NCI-H2029 (cell line): ENCODE measurements at regions not wholly inside any gene's neighbourhood (a gene's known extent, or its start where the extent isn't known, plus 50 kb on each side); places are given as distances from the start of the nearest gene placed in this dataset.

Source experiments
- DNase-seq: peaks from one replicate; lab custom pipeline; 2025; lab: John Stamatoyannopoulos, UW

GRCh38 chr22:27453725-27454124 lies 347.8 kb downstream of the MN1 start:
- no peak for DNase-seq

DNA sequence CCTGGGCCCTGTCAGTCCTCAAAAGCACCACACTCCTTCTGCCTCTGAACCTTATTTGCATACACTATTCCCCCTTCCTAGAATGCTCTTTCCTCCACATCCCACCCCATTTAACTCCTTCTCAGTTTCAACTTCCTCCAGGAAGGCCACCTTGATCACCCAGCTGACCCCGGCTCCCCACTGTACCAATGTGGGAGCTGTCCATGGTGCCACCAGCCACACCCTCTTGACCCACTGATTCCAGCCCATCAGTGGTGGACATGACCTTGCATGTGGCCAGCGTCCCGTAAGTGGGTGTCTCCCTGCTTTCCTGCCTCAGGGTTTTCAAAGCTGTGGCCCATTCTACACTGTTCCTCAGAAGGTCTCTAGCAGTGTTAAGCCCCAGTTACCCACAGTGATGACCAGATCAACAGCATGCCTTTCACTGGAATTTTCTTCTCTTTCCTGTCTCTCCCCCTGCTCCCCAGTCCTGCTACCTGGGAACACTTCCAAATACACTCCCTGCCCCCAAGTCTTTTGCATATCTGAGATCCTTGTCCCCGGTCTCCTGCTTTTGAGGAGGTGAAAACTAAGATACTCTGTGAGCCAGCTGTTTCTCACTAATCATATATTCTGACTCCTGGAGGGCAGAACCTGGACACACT lies 346.6 kb downstream of the MN1 start:
- DNase-seq: no peak

GRCh38 chr22:27455526-27455925 lies 346.0 kb downstream of the MN1 start:
- DNase-seq: no peak

GRCh38 chr22:27456696-27457503 lies 344.7 kb downstream of the MN1 start:
- DNase-seq: no peak

DNA sequence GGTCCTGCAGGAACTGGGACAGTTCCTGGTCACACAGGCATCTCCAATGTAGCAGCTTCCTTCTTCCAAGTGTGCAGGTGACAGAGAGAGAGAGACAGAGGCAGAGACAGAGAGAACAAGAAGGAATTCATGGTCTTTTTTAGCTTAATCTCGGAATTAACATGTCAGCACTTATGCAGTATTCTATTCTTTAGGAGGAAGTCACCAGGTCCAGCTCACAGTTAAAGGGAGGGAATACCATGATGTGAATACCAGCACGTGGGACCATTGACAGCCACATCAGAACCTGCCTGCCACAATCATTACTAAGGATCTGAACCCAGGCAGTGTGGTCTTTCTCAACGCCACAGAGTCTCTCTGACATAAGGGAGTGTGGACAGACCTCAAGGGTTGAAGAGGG lies 341.6 kb downstream of the MN1 start:
- DNase-seq: no peak

DNA sequence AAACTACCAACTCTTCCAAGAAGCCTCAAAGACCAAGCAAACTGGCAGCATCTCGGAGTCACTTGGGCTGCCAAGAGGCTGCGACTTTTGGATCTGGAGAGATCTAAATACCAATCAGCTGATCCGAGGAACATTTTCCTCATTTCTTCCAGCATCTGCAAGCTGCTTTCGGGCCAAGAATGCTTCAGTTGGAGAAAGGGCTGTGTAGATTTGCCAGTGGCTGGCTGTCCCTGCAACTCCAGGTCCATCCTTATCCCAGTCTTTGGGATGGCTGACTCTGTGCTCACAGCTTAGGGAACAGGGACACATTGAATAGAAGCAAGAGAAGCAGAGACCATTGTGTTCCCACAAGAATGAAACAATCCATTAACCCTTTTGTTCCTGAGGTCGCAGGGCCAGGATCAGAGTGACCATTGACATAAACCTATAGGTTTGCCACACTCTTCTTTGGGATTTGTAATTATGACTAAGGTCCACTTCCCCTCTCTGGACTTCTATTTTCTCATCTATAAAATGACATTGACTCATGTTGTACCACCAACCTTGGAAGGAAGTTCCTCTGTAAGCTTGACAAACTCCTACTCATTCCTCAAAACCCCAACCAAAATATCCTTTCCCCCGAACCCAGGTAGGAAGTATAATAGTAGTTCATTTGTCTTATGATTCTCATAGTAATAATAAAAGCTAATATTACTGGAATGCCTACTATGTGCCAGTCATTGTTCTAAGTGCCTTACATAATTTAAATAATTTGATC lies 340.8 kb downstream of the MN1 start:
- no peak for DNase-seq

- DNase-seq: no peak
These were observed 340.1 kb downstream of the MN1 start for GRCh38 chr22:27461470-27461869.

- peak; percentile 57 for DNase-seq
These were observed 339.4 kb downstream of the MN1 start for GRCh38 chr22:27462190-27462589.

- no peak for DNase-seq
These were observed 338.4 kb downstream of the MN1 start for GRCh38 chr22:27463121-27463660.

DNA sequence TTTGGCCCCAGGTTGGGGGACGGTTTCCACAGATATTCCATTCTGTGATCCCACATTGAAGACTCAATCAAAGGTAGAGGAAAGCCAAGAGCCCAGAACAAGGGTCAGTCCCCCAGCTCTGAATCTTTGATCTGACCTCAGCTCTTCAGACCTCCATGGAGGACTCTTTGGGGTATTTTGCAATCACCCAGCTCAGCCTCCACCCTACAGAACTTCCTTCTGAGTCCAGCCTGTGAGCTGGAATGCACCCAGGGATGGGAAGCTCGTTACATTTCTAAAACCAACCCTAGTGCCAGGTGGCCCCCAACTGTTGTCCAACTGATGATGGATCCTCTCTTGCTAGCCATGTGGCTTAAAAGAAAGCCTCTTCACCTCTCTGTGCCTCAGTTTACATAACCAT lies 335.3 kb downstream of the MN1 start:
- no peak for DNase-seq

DNA sequence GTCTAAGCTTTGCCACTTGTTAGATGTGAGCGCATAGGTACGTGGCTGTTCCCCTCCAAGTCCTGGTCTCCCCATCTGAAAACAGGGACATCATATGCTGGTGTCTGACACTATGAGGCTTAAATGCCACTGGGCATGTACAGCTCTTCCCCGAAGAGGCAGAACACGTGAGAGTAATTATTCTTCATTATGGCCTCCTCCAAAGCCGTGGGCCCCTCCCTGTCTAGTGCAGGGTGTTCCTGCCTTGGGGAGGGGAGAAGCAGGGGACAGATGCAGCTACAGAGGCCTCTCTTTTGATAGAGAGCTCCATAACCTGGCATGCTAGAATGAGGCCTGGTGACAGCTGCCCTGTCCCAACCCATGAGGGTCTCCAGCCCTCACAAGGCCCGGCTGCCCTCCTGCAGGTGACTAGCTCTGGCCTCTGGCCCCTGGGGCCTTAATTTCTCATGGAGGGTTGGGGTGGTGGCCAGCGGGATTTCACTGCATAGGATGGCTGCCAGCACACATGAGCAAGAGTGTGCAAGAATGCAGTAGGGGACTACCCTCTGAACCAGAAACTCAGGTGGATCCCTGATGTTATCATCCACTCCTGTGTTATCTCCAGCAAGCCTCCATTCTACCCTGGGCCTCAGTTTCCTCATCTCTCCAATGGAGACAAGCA lies 334.6 kb downstream of the MN1 start:
- DNase-seq: no peak

GRCh38 chr22:27467711-27468110 lies 333.8 kb downstream of the MN1 start:
- no peak for DNase-seq

DNA sequence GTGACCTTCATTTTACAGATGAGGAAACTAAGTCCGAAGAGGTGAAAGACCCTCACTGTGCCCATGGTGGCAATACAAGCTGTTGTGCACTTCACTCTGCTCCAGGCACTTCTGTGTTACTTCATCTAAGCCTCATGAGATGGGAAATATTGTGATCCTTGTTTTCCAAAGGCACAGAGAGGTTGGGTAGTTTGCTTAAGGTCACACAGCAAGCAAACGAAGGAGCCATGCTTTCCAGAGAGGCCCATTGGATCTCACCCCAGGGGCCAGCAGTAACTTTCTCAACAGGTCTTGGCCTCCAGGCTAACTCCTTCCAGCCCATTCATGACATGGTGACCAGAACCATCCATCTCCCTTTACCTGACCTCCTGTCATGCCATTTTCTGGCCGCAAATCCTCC lies 332.8 kb downstream of the MN1 start:
- no peak for DNase-seq

DNA sequence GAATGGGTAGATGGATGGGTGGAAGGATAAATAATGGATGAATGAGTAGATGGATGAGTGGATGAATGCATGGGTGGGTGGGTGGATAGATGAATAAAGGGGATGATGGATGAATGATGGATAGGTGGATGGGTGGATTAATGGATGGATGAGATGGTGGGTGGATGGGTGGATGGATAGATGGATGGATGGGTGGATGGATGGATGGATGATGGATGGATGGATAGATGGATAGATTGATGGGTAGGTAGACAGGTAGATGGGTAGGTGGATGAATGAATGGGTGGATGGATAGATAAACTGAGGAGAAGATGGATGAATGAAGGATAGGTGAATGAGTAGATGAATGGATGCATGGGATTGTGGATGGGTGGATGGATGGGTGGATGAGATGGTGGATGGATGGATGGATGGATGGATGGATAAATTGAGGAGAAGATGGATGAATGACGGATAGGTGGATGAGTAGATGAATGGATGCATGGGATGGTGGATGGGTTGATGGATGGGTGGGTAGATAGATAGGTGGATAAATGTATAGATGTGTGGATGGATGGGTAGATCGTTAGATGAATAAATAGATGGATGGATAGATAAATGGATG lies 331.3 kb downstream of the MN1 start:
- no peak for DNase-seq

- no peak for DNase-seq
These were observed 328.6 kb downstream of the MN1 start for GRCh38 chr22:27472975-27473374.

DNA sequence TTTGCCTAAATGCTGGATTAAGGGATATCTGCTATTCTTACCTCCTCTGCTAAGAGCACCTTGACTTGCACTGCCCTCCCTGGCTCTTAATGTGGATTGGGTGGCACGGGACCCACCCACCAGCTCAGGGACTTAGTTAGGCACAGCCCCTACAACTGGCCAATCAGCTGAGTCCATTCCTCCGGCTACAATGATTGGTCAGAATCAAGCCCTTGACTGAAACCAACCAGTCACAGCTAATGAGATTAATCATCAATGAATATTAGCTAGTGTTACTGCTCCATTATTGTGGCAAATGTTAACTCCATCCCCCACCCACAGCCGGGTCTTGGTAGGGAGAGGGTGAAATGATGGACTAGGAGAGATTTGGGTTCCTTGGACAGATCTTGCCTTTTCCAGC lies 328.0 kb downstream of the MN1 start:
- DNase-seq: no peak

DNA sequence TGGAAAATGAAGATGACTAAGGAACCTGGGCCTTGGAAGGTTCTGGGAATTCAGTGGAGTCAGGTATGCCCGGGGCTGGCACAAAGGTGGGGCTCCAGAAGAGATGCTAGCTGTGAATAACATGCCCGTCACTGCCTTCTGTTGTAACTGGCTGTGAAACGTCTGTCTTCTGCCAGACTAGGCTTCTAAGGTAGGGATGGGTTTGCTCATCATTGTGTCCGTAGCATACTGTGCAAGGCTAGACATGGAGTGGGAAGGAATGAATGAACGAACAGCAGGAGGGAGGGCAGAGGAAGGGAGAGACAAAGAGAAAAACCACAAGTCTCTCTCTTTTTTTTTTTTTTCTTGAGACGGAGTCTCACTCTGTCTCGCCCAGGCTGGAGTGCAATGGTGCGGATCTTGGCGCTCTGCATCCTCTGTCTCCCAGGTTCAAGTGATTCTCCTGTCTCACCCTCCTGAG lies 327.4 kb downstream of the MN1 start:
- DNase-seq: no peak

DNA sequence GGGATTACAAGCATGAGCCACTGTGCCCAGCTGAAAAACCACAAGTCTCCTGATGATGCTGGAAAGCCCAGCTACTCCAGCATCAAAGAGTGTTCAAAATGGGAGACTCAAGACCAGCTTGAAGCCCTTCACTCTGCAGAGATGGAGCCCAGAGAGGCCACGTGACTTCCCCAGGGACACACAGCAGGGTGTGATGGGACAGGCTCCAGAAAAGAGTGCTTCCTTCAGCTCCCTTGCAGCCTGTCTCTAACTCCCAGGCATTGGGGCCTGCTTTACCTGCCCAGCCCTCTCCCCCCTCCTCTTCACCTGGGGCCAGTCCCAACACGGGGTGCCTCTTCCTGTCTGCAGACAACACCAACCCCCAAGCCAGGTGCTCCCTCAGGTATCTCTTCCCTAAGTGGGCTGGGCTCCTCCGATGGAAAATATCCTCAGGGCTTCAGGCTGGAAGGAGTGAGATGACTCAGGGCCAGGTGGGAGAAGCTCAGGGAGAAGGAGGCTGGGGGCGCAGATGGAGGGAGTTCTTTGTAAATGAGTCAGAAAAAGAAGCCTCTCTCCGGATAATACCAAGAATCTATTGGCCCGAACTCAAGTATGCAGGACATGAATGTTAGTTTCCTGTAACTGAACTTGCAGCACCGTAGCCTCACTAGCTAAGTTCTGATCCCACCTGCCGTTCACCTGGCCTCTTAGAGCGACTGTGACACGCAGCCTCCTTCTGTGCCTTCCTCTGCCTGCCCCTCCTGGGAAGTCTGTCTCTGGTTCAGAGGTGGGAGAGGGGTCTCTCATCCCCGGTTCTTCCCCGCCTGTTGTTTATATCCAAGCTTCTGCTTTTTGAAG lies 326.6 kb downstream of the MN1 start:
- DNase-seq: no peak

DNA sequence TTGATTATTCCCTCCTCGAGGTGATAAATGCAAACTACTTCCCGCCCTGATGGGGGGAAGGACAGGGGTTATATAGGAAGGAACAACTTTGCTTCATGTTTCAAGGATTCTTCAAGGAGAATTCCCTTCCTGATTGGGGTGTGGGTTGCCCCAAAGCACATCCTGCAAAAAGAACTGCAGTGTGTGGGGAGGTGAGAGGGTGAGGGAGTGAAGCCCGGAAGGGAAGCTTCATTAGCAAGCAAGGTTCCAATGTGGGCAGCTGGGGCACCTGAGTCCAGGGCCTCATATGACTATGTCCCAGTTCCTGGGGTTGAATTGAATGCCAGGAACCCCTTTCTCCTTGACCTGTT lies 326.0 kb downstream of the MN1 start:
- no peak for DNase-seq

- DNase-seq: no peak
These were observed 325.2 kb downstream of the MN1 start for GRCh38 chr22:27476318-27476717.

GRCh38 chr22:27476729-27477128 lies 324.8 kb downstream of the MN1 start:
- no peak for DNase-seq
